ENCODE measurements at regions not wholly inside any gene's neighbourhood (a gene's known extent, or its start where the extent isn't known, plus 50 kb on each side); places are given as distances from the start of the nearest gene placed in this dataset.

DNA sequence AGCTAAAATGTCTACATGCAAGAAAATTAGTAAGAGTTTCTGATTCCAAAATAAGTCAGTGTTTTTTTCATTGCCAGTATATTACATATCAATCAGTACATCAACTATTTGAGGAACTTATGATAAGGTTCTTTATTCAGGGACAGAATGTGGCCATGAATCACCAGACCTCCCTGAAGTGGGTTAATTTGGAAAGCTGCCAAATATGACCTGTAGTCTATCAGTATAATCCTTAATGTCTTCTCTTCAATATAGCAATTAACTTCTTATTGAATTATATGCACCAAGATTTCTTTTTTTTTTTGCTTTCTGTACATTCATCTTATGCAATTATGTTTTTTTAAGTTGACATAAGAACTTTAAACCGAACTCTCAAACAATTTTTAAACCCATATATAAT lies 714.5 kb upstream of the POT1 start:
- H3K9me3 ChIP-seq: peaks cover 0 to 12% (median 0%) of the 10 kb centered on the region in 11 donors
- H3K27ac ChIP-seq: no peak overlapping the region
- 87 to 90% methylated on average over 1 of the region's 1 CpG for WGBS, 2 donors
- ATAC-seq (no peak), DNase-seq (no peak)
- no peak overlapping the region for H3K4me3 ChIP-seq
- TF ChIP-seq, protein P1, sequence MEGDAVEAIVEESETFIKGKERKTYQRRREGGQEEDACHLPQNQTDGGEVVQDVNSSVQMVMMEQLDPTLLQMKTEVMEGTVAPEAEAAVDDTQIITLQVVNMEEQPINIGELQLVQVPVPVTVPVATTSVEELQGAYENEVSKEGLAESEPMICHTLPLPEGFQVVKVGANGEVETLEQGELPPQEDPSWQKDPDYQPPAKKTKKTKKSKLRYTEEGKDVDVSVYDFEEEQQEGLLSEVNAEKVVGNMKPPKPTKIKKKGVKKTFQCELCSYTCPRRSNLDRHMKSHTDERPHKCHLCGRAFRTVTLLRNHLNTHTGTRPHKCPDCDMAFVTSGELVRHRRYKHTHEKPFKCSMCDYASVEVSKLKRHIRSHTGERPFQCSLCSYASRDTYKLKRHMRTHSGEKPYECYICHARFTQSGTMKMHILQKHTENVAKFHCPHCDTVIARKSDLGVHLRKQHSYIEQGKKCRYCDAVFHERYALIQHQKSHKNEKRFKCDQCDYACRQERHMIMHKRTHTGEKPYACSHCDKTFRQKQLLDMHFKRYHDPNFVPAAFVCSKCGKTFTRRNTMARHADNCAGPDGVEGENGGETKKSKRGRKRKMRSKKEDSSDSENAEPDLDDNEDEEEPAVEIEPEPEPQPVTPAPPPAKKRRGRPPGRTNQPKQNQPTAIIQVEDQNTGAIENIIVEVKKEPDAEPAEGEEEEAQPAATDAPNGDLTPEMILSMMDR (IDR thresholded peaks at IDR 0.05): no peak
- intact Hi-C loops (cut with DNase I): no loop called here
- no peaks in the 10 kb centered on the region for H3K4me1 ChIP-seq
- H3K36me3 ChIP-seq: no peaks in the 10 kb centered on the region
- no peaks in the 10 kb centered on the region for H3K27me3 ChIP-seq

DNA sequence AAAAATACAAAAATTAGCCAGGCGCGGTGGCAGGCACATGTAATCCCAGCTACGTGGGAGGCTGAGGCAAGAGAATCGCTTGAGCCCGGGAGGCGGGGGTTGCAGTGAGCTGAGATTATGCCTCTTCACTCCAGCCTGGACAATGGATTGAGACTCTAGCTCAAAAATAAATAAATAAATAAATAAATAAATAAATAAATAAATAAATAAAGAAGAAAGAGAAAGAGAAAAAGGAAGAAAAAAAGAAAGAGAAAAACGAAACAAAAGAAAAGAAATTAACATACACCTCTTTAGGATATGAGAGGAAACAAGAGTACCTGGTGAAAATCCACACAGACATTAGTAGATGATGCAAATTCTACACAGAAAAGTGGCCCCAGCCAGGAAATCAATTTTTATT lies 713.7 kb upstream of the POT1 start:
- H3K9me3 ChIP-seq: peaks cover 0 to 12% (median 0%) of the 10 kb centered on the region in 11 donors
- H3K36me3 ChIP-seq: no peaks in the 10 kb centered on the region
- no peak overlapping the region for H3K4me3 ChIP-seq
- ATAC-seq: no peak
- no peak overlapping the region for H3K27ac ChIP-seq
- no peaks in the 10 kb centered on the region for H3K27me3 ChIP-seq
- 94 to 95% methylated on average over 7 of the region's 7 CpGs for WGBS, 2 donors
- TF ChIP-seq, protein P1 (IDR thresholded peaks at IDR 0.05): no peak
- intact Hi-C loops (cut with DNase I): no loop called here
- H3K4me1 ChIP-seq: no peaks in the 10 kb centered on the region
- no peak for DNase-seq

DNA sequence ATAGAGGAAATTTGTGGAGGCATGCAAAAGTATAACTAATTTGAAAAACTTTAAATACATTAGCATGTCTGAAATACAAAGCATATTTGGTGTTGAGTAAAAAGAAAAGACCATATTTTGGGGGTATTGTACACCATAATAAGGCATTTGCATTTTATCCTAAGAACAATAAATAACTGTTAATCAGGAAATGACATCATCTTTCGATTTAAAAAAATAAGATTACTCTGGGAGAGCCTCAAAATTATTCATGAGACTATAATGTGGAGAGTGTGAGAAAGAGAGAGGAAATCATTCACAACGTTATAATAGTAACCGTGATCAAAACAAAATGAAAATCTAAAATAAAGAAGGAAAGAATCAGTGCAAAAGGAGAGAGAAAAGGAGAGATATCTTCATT lies 712.3 kb upstream of the POT1 start:
- Histone ChIP-seq H3K4me3 (no peak overlapping the region), H3K27me3 (no peaks in the 10 kb centered on the region), H3K4me1 (no peaks in the 10 kb centered on the region), H3K27ac (no peak overlapping the region), H3K9me3 (peaks cover 0 to 12% (median 0%) of the 10 kb centered on the region in 11 donors), H3K36me3 (no peaks in the 10 kb centered on the region)
- DNase-seq (no peak), ATAC-seq (no peak)
- intact Hi-C loops (cut with DNase I): no loop called here
- TF ChIP-seq, protein P1 (IDR thresholded peaks at IDR 0.05): no peak
- 69 to 70% methylated on average over 3 of the region's 3 CpGs for WGBS, 2 donors

DNA sequence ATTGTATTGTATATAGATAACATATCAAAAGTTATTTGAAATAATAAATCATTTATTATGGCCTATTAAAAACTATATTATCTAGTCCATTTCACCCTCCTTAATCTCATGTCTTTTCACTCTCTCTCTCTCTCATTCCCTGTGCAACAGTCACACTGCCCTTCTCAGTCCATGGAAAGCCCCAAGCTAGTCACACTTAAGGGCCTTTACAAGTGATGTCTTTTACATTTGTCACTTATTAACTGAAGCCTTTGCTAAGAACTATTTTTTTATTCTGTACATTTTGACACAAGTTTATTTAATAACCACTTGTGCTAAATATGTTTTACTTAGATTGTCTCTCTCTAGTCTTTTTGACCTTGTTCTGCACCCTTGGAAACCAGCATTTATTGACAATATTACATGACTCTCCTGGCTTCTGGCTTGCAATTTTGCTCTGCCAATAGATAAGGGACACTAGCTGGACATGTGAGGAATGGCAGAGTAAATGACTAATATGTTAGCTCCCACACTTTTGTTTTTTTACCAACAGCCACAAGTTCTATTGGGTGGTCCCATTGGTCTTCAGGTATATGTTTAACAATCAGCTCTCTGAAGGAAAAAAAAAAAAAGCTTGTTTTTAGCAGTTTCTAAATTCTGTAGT lies 706.8 kb upstream of the POT1 start:
- TF ChIP-seq, protein P1 (IDR thresholded peaks at IDR 0.05): no peak
- intact Hi-C loops (cut with DNase I): no loop called here
- no peaks in the 10 kb centered on the region for H3K27me3 ChIP-seq
- ATAC-seq (no peak), DNase-seq (no peak)
- no peak overlapping the region for H3K27ac ChIP-seq
- H3K4me1 ChIP-seq: no peaks in the 10 kb centered on the region
- no peak overlapping the region for H3K4me3 ChIP-seq
- H3K36me3 ChIP-seq: no peaks in the 10 kb centered on the region
- peaks cover 0 to 10% (median 0%) of the 10 kb centered on the region in 11 donors for H3K9me3 ChIP-seq

Data from heart right ventricle (tissue), 16 donors.